OCI-LY7 (cell line): ENCODE measurements at regions not wholly inside any gene's neighbourhood (a gene's known extent, or its start where the extent isn't known, plus 50 kb on each side); places are given as distances from the start of the nearest gene placed in this dataset.

ENCODE experiments used
- BruUV-seq: library from RNA; stranded (reverse); fragments of 400-500 nt; replicated peaks from 2 replicates; lab custom pipeline; 2021; lab: Mats Ljungman, UMichigan
- CTCF ChIA-PET: fragments of 300-600 bp; sonication (Branson Sonifier 250); formaldehyde crosslinking; loops from one replicate; lab custom pipeline; 2022; ENCODE audit warnings: antibody characterized with exemption; ENCODE audit not compliant: unreplicated experiment; lab: Charles Lee
- POLR2A ChIA-PET: fragments of 300-600 bp; sonication (Branson Sonifier 250); formaldehyde crosslinking; loops from one replicate; lab custom pipeline; 2022; ENCODE audit warnings: antibody characterized with exemption; lab: Charles Lee
- DNase-seq: peaks from one replicate; pipeline ENCODE4 v3.0.0-alpha.2; 2015; ENCODE audit warnings: low spot score
- H2AFZ ChIP-seq: fragments of 200-600 bp; sonication (generic), shearing (Covaris generic); 2 replicates; pipeline ENCODE4 v1.6.1; 2014; ENCODE audit warnings: mild to moderate bottlenecking, antibody characterized with exemption, low read length, moderate library complexity
- H3K27ac ChIP-seq: fragments of 200-600 bp; sonication (generic); 2 replicates; pipeline ENCODE4 v1.5.1; 2014; ENCODE audit warnings: mixed run types, low read depth, mild to moderate bottlenecking, moderate library complexity, low read length, inconsistent platforms; ENCODE audit not compliant: poor library complexity, severe bottlenecking
- H3K36me3 ChIP-seq: fragments of 200-600 bp; sonication (generic); 2 replicates; pipeline ENCODE4 v1.6.1; 2014; ENCODE audit warnings: mild to moderate bottlenecking, antibody characterized with exemption, low read length, moderate library complexity, mixed read lengths; ENCODE audit not compliant: insufficient read depth
- H3K4me1 ChIP-seq: fragments of 200-600 bp; sonication (generic); 2 replicates; pipeline ENCODE4 v1.5.1; 2014; ENCODE audit warnings: mild to moderate bottlenecking, low read length; ENCODE audit not compliant: insufficient read depth, poor library complexity, severe bottlenecking
- H3K4me2 ChIP-seq: fragments of 200-600 bp; sonication (generic); 2 replicates; pipeline ENCODE4 v1.6.1; 2014; ENCODE audit warnings: mild to moderate bottlenecking, low read length
- H3K4me3 ChIP-seq: fragments of 200-600 bp; sonication (generic); 2 replicates; pipeline ENCODE4 v1.5.1; 2014; ENCODE audit warnings: mild to moderate bottlenecking, low read depth, low read length; ENCODE audit not compliant: poor library complexity, severe bottlenecking
- H3K79me2 ChIP-seq: fragments of 200-600 bp; sonication (generic); 2 replicates; pipeline ENCODE4 v1.6.1; 2016; ENCODE audit warnings: low read depth, mild to moderate bottlenecking, low read length, moderate library complexity, mixed read lengths; ENCODE audit not compliant: insufficient read depth
- H3K9me2 ChIP-seq: fragments of 200-600 bp; sonication (generic); 2 replicates; pipeline ENCODE4 v1.6.1; 2016; ENCODE audit warnings: mild to moderate bottlenecking, low read length, mixed read lengths; ENCODE audit not compliant: insufficient read depth
- H3K9me3 ChIP-seq: fragments of 200-600 bp; sonication (generic); 2 replicates; pipeline ENCODE4 v1.6.1; 2014; ENCODE audit warnings: mild to moderate bottlenecking, mixed run types, low read length, mixed read lengths
- H4K20me1 ChIP-seq: fragments of 200-600 bp; sonication (generic); 2 replicates; pipeline ENCODE4 v1.6.1; 2014; ENCODE audit warnings: mild to moderate bottlenecking, antibody characterized with exemption, low read length, moderate library complexity, mixed read lengths; ENCODE audit not compliant: insufficient read depth
- EZH2phosphoT487 ChIP-seq: fragments of 200-600 bp; sonication (generic); IDR thresholded peaks from 2 replicates; pipeline ENCODE4 v1.6.1; 2018; ENCODE audit warnings: low read depth, borderline replicate concordance, mild to moderate bottlenecking, mixed run types, antibody characterized with exemption, low read length, moderate library complexity, mixed read lengths
- intact Hi-C: fragments of 100-400 bp; cut with micrococcal nuclease; formaldehyde crosslinking; loops from one replicate; pipeline ENCODE4 v1.10.0; 2022; ENCODE audit not compliant: unreplicated experiment
- TF ChIP-seq, protein P1 (sequence below): fragments of 200-600 bp; sonication (generic); conservative IDR thresholded peaks from 2 replicates; pipeline ENCODE4 v1.5.1; 2014; ENCODE audit warnings: mild to moderate bottlenecking, antibody characterized with exemption, low read length, moderate library complexity, mixed read lengths

DNA sequence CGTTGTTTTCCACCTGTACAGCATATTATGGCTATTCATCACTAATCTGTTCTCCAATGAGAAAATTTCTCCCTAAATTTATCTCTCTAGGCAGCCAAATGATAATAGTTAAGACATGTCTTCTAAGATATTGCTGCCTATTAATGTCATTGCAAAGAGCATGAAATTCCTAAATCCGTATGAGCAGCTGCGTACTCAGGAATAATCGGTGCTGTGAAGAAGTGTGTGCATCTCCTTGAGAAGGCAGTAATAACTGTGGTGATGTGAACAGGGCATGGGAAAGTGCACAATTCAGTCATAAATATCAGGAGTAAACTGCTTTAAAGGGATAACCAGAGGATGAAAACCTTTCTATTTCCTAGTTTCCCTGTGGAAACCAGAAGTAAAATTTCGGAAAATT lies 112.2 kb downstream of the SLITRK5 start:
- Histone ChIP-seq H4K20me1 (no peaks in the 10 kb centered on the region), H3K4me2 (no peak overlapping the region), H3K36me3 (no peaks in the 10 kb centered on the region), H3K4me3 (no peak overlapping the region), H3K79me2 (no peaks in the 10 kb centered on the region), H3K4me1 (no peaks in the 10 kb centered on the region), H3K27ac (no peak overlapping the region), H2AFZ (no peak overlapping the region), H3K9me2 (no peaks in the 10 kb centered on the region), H3K9me3 (no peaks in the 10 kb centered on the region)
- intact Hi-C loops, result no loop called here
- POLR2A ChIA-PET, result interaction anchor here (2.0 kb wide), 1 partner anchor 10 kb away, joined by 10 read pairs; no protein-coding TSS in a partner anchor
- BruUV-seq, result no TSS peak
- DNase-seq, result no peak
- TF ChIP-seq, protein P1, sequence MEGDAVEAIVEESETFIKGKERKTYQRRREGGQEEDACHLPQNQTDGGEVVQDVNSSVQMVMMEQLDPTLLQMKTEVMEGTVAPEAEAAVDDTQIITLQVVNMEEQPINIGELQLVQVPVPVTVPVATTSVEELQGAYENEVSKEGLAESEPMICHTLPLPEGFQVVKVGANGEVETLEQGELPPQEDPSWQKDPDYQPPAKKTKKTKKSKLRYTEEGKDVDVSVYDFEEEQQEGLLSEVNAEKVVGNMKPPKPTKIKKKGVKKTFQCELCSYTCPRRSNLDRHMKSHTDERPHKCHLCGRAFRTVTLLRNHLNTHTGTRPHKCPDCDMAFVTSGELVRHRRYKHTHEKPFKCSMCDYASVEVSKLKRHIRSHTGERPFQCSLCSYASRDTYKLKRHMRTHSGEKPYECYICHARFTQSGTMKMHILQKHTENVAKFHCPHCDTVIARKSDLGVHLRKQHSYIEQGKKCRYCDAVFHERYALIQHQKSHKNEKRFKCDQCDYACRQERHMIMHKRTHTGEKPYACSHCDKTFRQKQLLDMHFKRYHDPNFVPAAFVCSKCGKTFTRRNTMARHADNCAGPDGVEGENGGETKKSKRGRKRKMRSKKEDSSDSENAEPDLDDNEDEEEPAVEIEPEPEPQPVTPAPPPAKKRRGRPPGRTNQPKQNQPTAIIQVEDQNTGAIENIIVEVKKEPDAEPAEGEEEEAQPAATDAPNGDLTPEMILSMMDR, result no peak
- no peak for TF ChIP-seq EZH2phosphoT487
- CTCF ChIA-PET, result no interaction called here

DNA sequence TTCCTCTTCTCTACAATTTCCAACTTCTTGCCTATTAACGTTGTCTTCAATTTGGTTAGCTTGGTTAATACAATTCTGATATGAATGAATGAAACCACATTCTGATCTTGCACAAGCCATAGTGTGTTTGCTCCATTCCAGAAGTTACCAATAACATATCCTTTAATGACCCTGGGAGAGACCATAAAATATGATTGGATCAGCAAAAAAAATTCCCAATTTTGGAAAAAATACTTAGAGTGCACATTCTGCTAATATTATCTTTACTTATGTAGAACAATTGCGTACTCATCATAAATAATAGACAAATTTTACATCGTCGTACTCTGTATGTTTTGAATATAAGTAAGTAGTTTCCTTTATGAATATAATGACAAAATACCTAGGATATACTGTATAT lies 117.2 kb downstream of the SLITRK5 start:
- no peak for TF ChIP-seq EZH2phosphoT487
- TF ChIP-seq, protein P1, result no peak
- Histone ChIP-seq H3K4me3 (no peak overlapping the region), H3K36me3 (no peaks in the 10 kb centered on the region), H4K20me1 (no peaks in the 10 kb centered on the region), H3K79me2 (no peaks in the 10 kb centered on the region), H3K27ac (no peak overlapping the region), H3K9me3 (no peaks in the 10 kb centered on the region), H3K9me2 (no peaks in the 10 kb centered on the region), H3K4me2 (no peak overlapping the region), H2AFZ (no peak overlapping the region), H3K4me1 (no peaks in the 10 kb centered on the region)
- intact Hi-C loops, result no loop called here
- POLR2A ChIA-PET, result interaction anchor here (1.2 kb wide), 1 partner anchor 10 kb away, joined by 4 read pairs; no protein-coding TSS in a partner anchor
- BruUV-seq, result no TSS peak
- CTCF ChIA-PET, result no interaction called here
- no peak for DNase-seq

DNA sequence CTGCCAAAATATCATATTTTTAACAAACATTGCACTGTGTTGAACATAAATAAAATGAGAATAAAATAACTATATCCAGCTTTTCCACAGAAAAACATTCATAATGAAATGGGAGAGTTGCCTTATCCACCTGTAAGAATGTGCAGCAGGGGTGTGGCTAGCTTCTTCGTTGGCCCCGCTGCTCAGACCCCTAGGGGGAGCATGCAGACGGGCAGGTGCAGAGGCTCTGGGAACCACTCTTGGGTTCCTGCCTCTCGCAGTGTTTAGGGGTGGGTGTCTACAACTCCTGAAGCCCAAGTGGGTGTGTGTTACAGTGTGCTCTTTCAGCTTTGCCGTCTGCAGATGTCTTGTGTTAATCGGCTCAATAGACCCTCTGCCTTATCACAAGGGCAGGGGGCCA lies 121.7 kb downstream of the SLITRK5 start:
- Histone ChIP-seq H3K27ac (no peak overlapping the region), H3K9me3 (no peaks in the 10 kb centered on the region), H3K79me2 (no peaks in the 10 kb centered on the region), H3K4me3 (no peak overlapping the region), H4K20me1 (no peaks in the 10 kb centered on the region), H2AFZ (no peak overlapping the region), H3K4me2 (no peak overlapping the region), H3K9me2 (no peaks in the 10 kb centered on the region), H3K36me3 (no peaks in the 10 kb centered on the region), H3K4me1 (no peaks in the 10 kb centered on the region)
- intact Hi-C loops, result no loop called here
- CTCF ChIA-PET, result no interaction called here
- TF ChIP-seq, protein P1, result peak; percentile 55
- no peak for TF ChIP-seq EZH2phosphoT487
- DNase-seq, result peak; percentile 11
- POLR2A ChIA-PET, result no interaction called here
- BruUV-seq, result no TSS peak
